HCT116 (cell line): ENCODE measurements at regions not wholly inside any gene's neighbourhood (a gene's known extent, or its start where the extent isn't known, plus 50 kb on each side); places are given as distances from the start of the nearest gene placed in this dataset.

Experiments
- EZH2 ChIP-seq: fragments of 200-600 bp; sonication (generic); IDR thresholded peaks from 2 replicates; pipeline ENCODE4 v1.6.1; 2017; ENCODE audit warnings: antibody characterized with exemption, mixed run types
- EZH2phosphoT487 ChIP-seq: fragments of 200-600 bp; IDR thresholded peaks from 2 replicates; pipeline ENCODE4 v1.6.1; 2018; ENCODE audit warnings: antibody characterized with exemption, borderline replicate concordance
- JUND ChIP-seq: IDR thresholded peaks from 2 replicates; pipeline ENCODE4 v1.6.1; 2012
- ZNF274 ChIP-seq: fragments of 200-500 bp; sonication (Bioruptor generic); IDR thresholded peaks from 2 replicates; pipeline ENCODE4 v1.6.1; 2014; ENCODE audit warnings: mild to moderate bottlenecking, low read depth, low read length, inconsistent platforms
- TF ChIP-seq, protein P1 (sequence below), 3 experiments: fragments of 200-600 bp in 1 of 3; sonication (generic) in 1 of 3; IDR thresholded peaks in 2 of 3; conservative IDR thresholded peaks in 1 of 3; 2 replicates each; pipeline ENCODE4 v1.5.1; 2012 to 2017; ENCODE audit warnings: low read depth in 2 of 3, low read length in 2 of 3, antibody characterized with exemption in 1 of 3, borderline replicate concordance in 1 of 3, control low read depth in 1 of 3, mild to moderate bottlenecking in 1 of 3, mixed read lengths in 1 of 3, mixed run types in 1 of 3, moderate library complexity in 1 of 3; ENCODE audit not compliant: insufficient read depth in 1 of 3
- TF ChIP-seq, protein P2 (sequence below): IDR thresholded peaks from 2 replicates; pipeline ENCODE4 v1.6.1; 2012; ENCODE audit warnings: low read depth

DNA sequence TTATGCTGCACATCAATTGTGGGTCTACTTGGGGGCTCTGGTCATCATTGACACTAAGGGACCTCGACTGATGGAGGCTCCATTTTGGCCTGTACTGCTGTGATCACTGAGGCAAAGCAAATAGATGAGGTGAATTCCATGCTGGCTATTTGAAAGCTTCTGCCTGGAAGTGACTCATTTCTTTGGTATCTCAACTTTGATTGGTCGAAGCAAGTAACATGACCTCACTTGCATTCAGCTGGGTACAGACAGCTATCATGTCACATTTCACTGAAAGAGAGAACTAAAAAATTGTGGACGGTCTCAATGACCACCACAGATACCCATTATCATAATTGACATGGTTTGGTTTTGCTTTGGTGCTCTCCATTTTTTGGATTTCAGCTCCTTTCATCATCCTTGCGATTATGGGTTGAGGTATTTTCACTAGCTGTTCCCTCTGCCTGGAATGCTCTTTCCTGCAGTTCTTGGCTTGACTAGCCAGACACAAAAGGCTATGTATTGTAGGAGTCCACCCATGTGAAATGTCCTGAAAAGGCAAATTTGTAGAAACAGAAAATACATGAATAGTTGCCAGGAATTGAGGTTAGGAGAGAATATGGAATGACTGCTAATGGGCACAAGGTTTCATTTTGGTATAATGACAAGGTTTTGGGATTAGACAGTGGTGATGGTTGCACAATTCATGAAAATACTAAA, 369.2 kb upstream of the LCORL start:
- TF ChIP-seq JUND (no peak), EZH2phosphoT487 (no peak), EZH2 (no peak), ZNF274 (no peak)
- TF ChIP-seq, protein P1, sequence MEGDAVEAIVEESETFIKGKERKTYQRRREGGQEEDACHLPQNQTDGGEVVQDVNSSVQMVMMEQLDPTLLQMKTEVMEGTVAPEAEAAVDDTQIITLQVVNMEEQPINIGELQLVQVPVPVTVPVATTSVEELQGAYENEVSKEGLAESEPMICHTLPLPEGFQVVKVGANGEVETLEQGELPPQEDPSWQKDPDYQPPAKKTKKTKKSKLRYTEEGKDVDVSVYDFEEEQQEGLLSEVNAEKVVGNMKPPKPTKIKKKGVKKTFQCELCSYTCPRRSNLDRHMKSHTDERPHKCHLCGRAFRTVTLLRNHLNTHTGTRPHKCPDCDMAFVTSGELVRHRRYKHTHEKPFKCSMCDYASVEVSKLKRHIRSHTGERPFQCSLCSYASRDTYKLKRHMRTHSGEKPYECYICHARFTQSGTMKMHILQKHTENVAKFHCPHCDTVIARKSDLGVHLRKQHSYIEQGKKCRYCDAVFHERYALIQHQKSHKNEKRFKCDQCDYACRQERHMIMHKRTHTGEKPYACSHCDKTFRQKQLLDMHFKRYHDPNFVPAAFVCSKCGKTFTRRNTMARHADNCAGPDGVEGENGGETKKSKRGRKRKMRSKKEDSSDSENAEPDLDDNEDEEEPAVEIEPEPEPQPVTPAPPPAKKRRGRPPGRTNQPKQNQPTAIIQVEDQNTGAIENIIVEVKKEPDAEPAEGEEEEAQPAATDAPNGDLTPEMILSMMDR (IDR thresholded peaks at IDR 0.05 in 2 of 3, conservative IDR thresholded peaks at IDR 0.05 in 1 of 3; ENCODE audit: borderline replicate concordance in 1 of 3, insufficient read depth in 1 of 3, low read depth in 2 of 3, low read length in 2 of 3): no peak
- TF ChIP-seq, protein P2, sequence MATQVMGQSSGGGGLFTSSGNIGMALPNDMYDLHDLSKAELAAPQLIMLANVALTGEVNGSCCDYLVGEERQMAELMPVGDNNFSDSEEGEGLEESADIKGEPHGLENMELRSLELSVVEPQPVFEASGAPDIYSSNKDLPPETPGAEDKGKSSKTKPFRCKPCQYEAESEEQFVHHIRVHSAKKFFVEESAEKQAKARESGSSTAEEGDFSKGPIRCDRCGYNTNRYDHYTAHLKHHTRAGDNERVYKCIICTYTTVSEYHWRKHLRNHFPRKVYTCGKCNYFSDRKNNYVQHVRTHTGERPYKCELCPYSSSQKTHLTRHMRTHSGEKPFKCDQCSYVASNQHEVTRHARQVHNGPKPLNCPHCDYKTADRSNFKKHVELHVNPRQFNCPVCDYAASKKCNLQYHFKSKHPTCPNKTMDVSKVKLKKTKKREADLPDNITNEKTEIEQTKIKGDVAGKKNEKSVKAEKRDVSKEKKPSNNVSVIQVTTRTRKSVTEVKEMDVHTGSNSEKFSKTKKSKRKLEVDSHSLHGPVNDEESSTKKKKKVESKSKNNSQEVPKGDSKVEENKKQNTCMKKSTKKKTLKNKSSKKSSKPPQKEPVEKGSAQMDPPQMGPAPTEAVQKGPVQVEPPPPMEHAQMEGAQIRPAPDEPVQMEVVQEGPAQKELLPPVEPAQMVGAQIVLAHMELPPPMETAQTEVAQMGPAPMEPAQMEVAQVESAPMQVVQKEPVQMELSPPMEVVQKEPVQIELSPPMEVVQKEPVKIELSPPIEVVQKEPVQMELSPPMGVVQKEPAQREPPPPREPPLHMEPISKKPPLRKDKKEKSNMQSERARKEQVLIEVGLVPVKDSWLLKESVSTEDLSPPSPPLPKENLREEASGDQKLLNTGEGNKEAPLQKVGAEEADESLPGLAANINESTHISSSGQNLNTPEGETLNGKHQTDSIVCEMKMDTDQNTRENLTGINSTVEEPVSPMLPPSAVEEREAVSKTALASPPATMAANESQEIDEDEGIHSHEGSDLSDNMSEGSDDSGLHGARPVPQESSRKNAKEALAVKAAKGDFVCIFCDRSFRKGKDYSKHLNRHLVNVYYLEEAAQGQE: no peak
